Ovary (tissue), 7 donors: ENCODE measurements at regions not wholly inside any gene's neighbourhood (a gene's known extent, or its start where the extent isn't known, plus 50 kb on each side); places are given as distances from the start of the nearest gene placed in this dataset.

Experiments used
- DNase-seq, 5 donors: peaks; one replicate each; pipeline ENCODE4 v3.0.0-alpha.2; 2019 to 2020
- H3K27ac ChIP-seq, 2 donors: fragments of 200-600 bp; one replicate each; pipeline versions ENCODE4 v1.5.1 to v1.8.0; 2019 to 2022
- H3K27me3 ChIP-seq: fragments of 200-600 bp; one replicate; pipeline ENCODE4 v1.8.0; 2022
- H3K36me3 ChIP-seq: fragments of 200-600 bp; sonication (generic); one replicate; pipeline ENCODE4 v1.5.1; 2019
- H3K4me1 ChIP-seq: one replicate; pipeline ENCODE4 v1.8.1; 2013; ENCODE audit warnings: mild to moderate bottlenecking, moderate library complexity; ENCODE audit not compliant: insufficient read depth
- H3K4me3 ChIP-seq: fragments of 200-600 bp; sonication (generic); one replicate; pipeline ENCODE4 v1.5.1; 2017
- H3K9me3 ChIP-seq, 2 donors: fragments of 200-600 bp in 1 of 2; sonication (generic) in 1 of 2; one replicate each; pipeline versions ENCODE4 v1.5.1 to v1.8.1; 2013 to 2019; ENCODE audit warnings: mild to moderate bottlenecking in 1 of 2, moderate library complexity in 1 of 2
- CTCF ChIP-seq, 3 donors: fragments of 450-650 bp in 2 of 3; fragments of 200-600 bp in 1 of 3; IDR thresholded peaks; one replicate each; pipeline versions ENCODE4 v1.5.1 to v1.8.0; 2016 to 2022; ENCODE audit warnings: antibody characterized with exemption in 3 of 3, mild to moderate bottlenecking in 1 of 3
- EP300 ChIP-seq: sonication (generic); formaldehyde crosslinking; IDR thresholded peaks from one replicate; pipeline ENCODE4 v1.6.1; 2017; ENCODE audit warnings: antibody characterized with exemption
- POLR2A ChIP-seq: fragments of 450-650 bp; IDR thresholded peaks from one replicate; pipeline ENCODE4 v1.6.1; 2017; ENCODE audit warnings: antibody characterized with exemption, mild to moderate bottlenecking, moderate library complexity
- WGBS, 3 donors: extraction: QIAGEN DNeasy Blood & Tissue Kit in 1 of 3; methylation state at CpG; one replicate each; pipeline versions ENCODE4 v1.1.5 to v1.1.7; 2013 to 2017; 5-methylcytosine and 5-hydroxymethylcytosine counted together
- intact Hi-C, 4 donors: fragments of 100-400 bp; cut with DNase I; formaldehyde crosslinking; loops; one replicate each; pipeline versions ENCODE4 v1.11.0 to v1.15.1; 2022 to 2023
- donor health status: DM: no; HTN: no; CAD: no; lungs with moderate emphysema.
- donor health status: DM: no; HTN: no; CAD: no.
- donor health status: Bipolar disorder and iron deficiency.
- donor health status: DM: no; HTN: no; CAD: no.
- donor health status: DM: yes; HTN: yes; CAD: no.

- Histone ChIP-seq H3K36me3 (no peaks in the 10 kb centered on the region), H3K9me3 (no peaks in the 10 kb centered on the region), H3K27ac (peak overlapping the region in 1 of 2 donors; percentile 2), H3K4me3 (no peak overlapping the region), H3K27me3 (no peaks in the 10 kb centered on the region), H3K4me1 (peaks cover 10% of the 10 kb centered on the region)
- peak in 1 of 5 donors; percentile 32 for DNase-seq
- WGBS, 3 donors, result 57 to 74% (median 70%) methylated on average over 15 of the region's 15 CpGs
- TF ChIP-seq POLR2A, result no peak
- TF ChIP-seq EP300, result no peak
- no peak for TF ChIP-seq CTCF (IDR thresholded peaks at IDR 0.05)
- intact Hi-C loops, result loop anchor here in 2 of 4 donors (5.0 kb wide), 1 partner anchor 253 kb away; the partner anchor contains the start of gene TLN2 (in 2 of the 2)
These were observed 397.4 kb upstream of the TPM1 start for GRCh38 chr15:62644889-62645742.

- Histone ChIP-seq H3K27ac (no peak overlapping the region), H3K4me3 (no peak overlapping the region), H3K36me3 (no peaks in the 10 kb centered on the region), H3K27me3 (no peaks in the 10 kb centered on the region), H3K4me1 (peaks cover 10% of the 10 kb centered on the region), H3K9me3 (no peaks in the 10 kb centered on the region)
- intact Hi-C loops, result loop anchor here in 2 of 4 donors (5.0 kb wide), 1 partner anchor 255 kb away; the partner anchor contains the start of gene TLN2 (in 2 of the 2)
- no peak for DNase-seq
- 92 to 93% (median 93%) methylated on average over 12 of the region's 12 CpGs for WGBS, 3 donors
- no peak for TF ChIP-seq CTCF (IDR thresholded peaks at IDR 0.05)
- no peak for TF ChIP-seq EP300
- TF ChIP-seq POLR2A, result no peak
These were observed 395.2 kb upstream of the TPM1 start for GRCh38 chr15:62647202-62647842.

- Histone ChIP-seq H3K27ac (no peak overlapping the region), H3K4me1 (peaks cover 10% of the 10 kb centered on the region), H3K9me3 (no peaks in the 10 kb centered on the region), H3K4me3 (no peak overlapping the region), H3K36me3 (no peaks in the 10 kb centered on the region), H3K27me3 (no peaks in the 10 kb centered on the region)
- no peak for DNase-seq
- intact Hi-C loops, result loop anchor here in 2 of 4 donors (5.0 kb wide), 1 partner anchor 256 kb away; the partner anchor contains the start of gene TLN2 (in 2 of the 2)
- 94 to 96% (median 96%) methylated on average over 7 of the region's 7 CpGs for WGBS, 3 donors
- TF ChIP-seq POLR2A (no peak), EP300 (no peak), CTCF (IDR thresholded peaks at IDR 0.05) (no peak)
These were observed 394.6 kb upstream of the TPM1 start for GRCh38 chr15:62647843-62648505.

- no peak overlapping the region for H3K4me3 ChIP-seq
- no peaks in the 10 kb centered on the region for H3K9me3 ChIP-seq
- H3K4me1 ChIP-seq, result peaks cover 10% of the 10 kb centered on the region
- no peaks in the 10 kb centered on the region for H3K27me3 ChIP-seq
- WGBS, 3 donors, result 91 to 94% (median 93%) methylated on average over 6 of the region's 6 CpGs
- peak in 1 of 5 donors; percentile 32 for DNase-seq
- intact Hi-C loops, result loop anchor here in 2 of 4 donors (5.0 kb wide), 1 partner anchor 257 kb away; the partner anchor contains the start of gene TLN2 (in 2 of the 2)
- H3K36me3 ChIP-seq, result no peaks in the 10 kb centered on the region
- H3K27ac ChIP-seq, result no peak overlapping the region
- TF ChIP-seq EP300, result no peak
- TF ChIP-seq CTCF (IDR thresholded peaks at IDR 0.05), result peak in 1 of 3 donors; percentile 36
- no peak for TF ChIP-seq POLR2A
These were observed 393.6 kb upstream of the TPM1 start for GRCh38 chr15:62648954-62649353.
